GM12878 (cell line): ENCODE measurements at regions not wholly inside any gene's neighbourhood (a gene's known extent, or its start where the extent isn't known, plus 50 kb on each side); places are given as distances from the start of the nearest gene placed in this dataset.

ENCODE experiments used
- ATAC-seq: fragments of 200-7000 bp; cut with Tn5 transposase; 3 replicates; pipeline ENCODE4 v1.9.1; 2020; ENCODE audit warnings: mild to moderate bottlenecking, moderate library complexity
- BruUV-seq: library from RNA; stranded (reverse); fragments of 400-500 nt; replicated peaks from 2 replicates; lab custom pipeline; 2021; lab: Mats Ljungman, UMichigan
- CTCF ChIA-PET: fragments of 300-600 bp; sonication (Branson Sonifier 250); formaldehyde crosslinking; extraction: SDS; loops from one replicate; lab custom pipeline; 2021; ENCODE audit warnings: inconsistent platforms; lab: Yijun Ruan, JAX
- POLR2A ChIA-PET: fragments of 350-600 bp; formaldehyde crosslinking; extraction: SDS; loops from one replicate; lab custom pipeline; 2021; ENCODE audit warnings: inconsistent platforms; lab: Charles Lee
- RAD21 ChIA-PET: fragments of 300-600 bp; sonication (Branson Sonifier 250); formaldehyde crosslinking; loops from one replicate; lab custom pipeline; 2023; ENCODE audit warnings: antibody characterized with exemption; ENCODE audit not compliant: unreplicated experiment; lab: Charles Lee
- SMC1A ChIA-PET: fragments of 300-600 bp; sonication (Branson Sonifier 250); formaldehyde crosslinking; loops from one replicate; lab custom pipeline; 2023; ENCODE audit not compliant: unreplicated experiment, uncharacterized antibody; lab: Charles Lee
- DNase-seq: peaks from one replicate; pipeline ENCODE4 v3.0.0-alpha.2; 2011; ENCODE audit warnings: low read depth, low spot score
- FAIRE-seq: peaks from 3 replicates; lab custom pipeline; 2011; peaks lifted over from hg19 to GRCh38; lab: Jason Lieb, UNC
- H2AFZ ChIP-seq: 2 replicates; pipeline ENCODE4 v1.6.0; 2011; ENCODE audit warnings: low read depth, low read length, control low read depth; ENCODE audit not compliant: control insufficient read depth
- H3K27ac ChIP-seq: 2 replicates; pipeline ENCODE4 v1.5.1; 2011; ENCODE audit warnings: control low read depth; ENCODE audit not compliant: control insufficient read depth, insufficient read depth
- H3K27me3 ChIP-seq, 2 experiments: replicated peaks in 1 of 2; 2 replicates each; pipeline versions ENCODE4 v1.6.0 to v1.6.1; 2011; ENCODE audit warnings: low read length in 1 of 2; ENCODE audit not compliant: control insufficient read depth in 2 of 2, insufficient read depth in 2 of 2
- H3K36me3 ChIP-seq, 2 experiments: 2 replicates each; pipeline ENCODE4 v1.5.1; 2011; ENCODE audit warnings: low read length in 1 of 2; ENCODE audit not compliant: control insufficient read depth in 2 of 2, insufficient read depth in 2 of 2
- H3K4me1 ChIP-seq: 2 replicates; pipeline ENCODE4 v1.6.1; 2011; ENCODE audit warnings: mild to moderate bottlenecking, low read length, moderate library complexity, mixed read lengths; ENCODE audit not compliant: control insufficient read depth, insufficient read depth
- H3K4me2 ChIP-seq: 2 replicates; pipeline ENCODE4 v1.6.0; 2011; ENCODE audit warnings: control low read depth; ENCODE audit not compliant: control insufficient read depth, insufficient read depth
- H3K4me3 ChIP-seq: fragments of 200-600 bp; sonication (generic); 2 replicates; pipeline ENCODE4 v1.5.1; 2016
- H3K79me2 ChIP-seq: 2 replicates; pipeline ENCODE4 v1.6.0; 2011; ENCODE audit warnings: low read length; ENCODE audit not compliant: control insufficient read depth, insufficient read depth
- H3K9ac ChIP-seq: 2 replicates; pipeline ENCODE4 v1.8.0; 2011; ENCODE audit warnings: low read length, control low read depth, mixed read lengths; ENCODE audit not compliant: control insufficient read depth, insufficient read depth
- H3K9me3 ChIP-seq: replicated peaks from 3 replicates; pipeline ENCODE4 v1.5.1; 2011; ENCODE audit warnings: mild to moderate bottlenecking, low read length; ENCODE audit not compliant: control insufficient read depth, insufficient read depth
- H4K20me1 ChIP-seq: 2 replicates; pipeline ENCODE4 v1.6.0; 2011; ENCODE audit not compliant: control insufficient read depth, insufficient read depth
- IKZF1 ChIP-seq: fragments of 450-650 bp; conservative IDR thresholded peaks from 2 replicates; pipeline ENCODE4 v1.6.1; 2017; ENCODE audit warnings: antibody characterized with exemption, mild to moderate bottlenecking
- JUNB ChIP-seq: IDR thresholded peaks from 2 replicates; pipeline ENCODE4 v1.6.1; 2016; ENCODE audit warnings: antibody characterized with exemption, mild to moderate bottlenecking
- KDM1A ChIP-seq: fragments of 200-600 bp; sonication (generic); IDR thresholded peaks from 2 replicates; pipeline ENCODE4 v1.6.1; 2016; ENCODE audit warnings: borderline replicate concordance
- LARP7 ChIP-seq: fragments of 450-650 bp; IDR thresholded peaks from 2 replicates; pipeline ENCODE4 v1.6.1; 2017; ENCODE audit warnings: mild to moderate bottlenecking
- MYC ChIP-seq: IDR thresholded peaks from 2 replicates; pipeline ENCODE4 v1.6.1; 2011; ENCODE audit warnings: mild to moderate bottlenecking, low read length, moderate library complexity, inconsistent platforms; ENCODE audit not compliant: insufficient read depth, insufficient replicate concordance, insufficient read length, severe bottlenecking
- NFYA ChIP-seq: IDR thresholded peaks from 2 replicates; pipeline ENCODE4 v1.6.1; 2011; ENCODE audit warnings: low read depth, mild to moderate bottlenecking, low read length, improper control_type of control experiment, borderline replicate concordance
- POLR2A ChIP-seq: IDR thresholded peaks from 2 replicates; pipeline ENCODE4 v1.6.1; 2011; ENCODE audit warnings: low read depth, mild to moderate bottlenecking, low read length
- SKIL ChIP-seq: fragments of 450-650 bp; IDR thresholded peaks from 2 replicates; pipeline ENCODE4 v1.6.1; 2017; ENCODE audit warnings: mild to moderate bottlenecking, low read depth, inconsistent platforms; ENCODE audit not compliant: poor library complexity, severe bottlenecking
- SP1 ChIP-seq: IDR thresholded peaks from one replicate; pipeline ENCODE4 v1.6.1; 2011; ENCODE audit warnings: low read depth, low read length
- SPI1 ChIP-seq: IDR thresholded peaks from 2 replicates; pipeline ENCODE4 v1.6.1; 2011; ENCODE audit warnings: low read depth, mild to moderate bottlenecking, low read length, moderate library complexity, borderline replicate concordance; ENCODE audit not compliant: insufficient read depth
- SRF ChIP-seq, 2 experiments: IDR thresholded peaks; 2 replicates each; pipeline ENCODE4 v1.6.1; 2011; ENCODE audit warnings: low read depth in 2 of 2, low read length in 2 of 2, mild to moderate bottlenecking in 1 of 2, moderate library complexity in 1 of 2
- ZNF384 ChIP-seq: IDR thresholded peaks from 2 replicates; pipeline ENCODE4 v1.6.1; 2012; ENCODE audit warnings: low read depth, mild to moderate bottlenecking, low read length, improper control_type of control experiment, borderline replicate concordance
- WGBS: methylation state at CpG from one replicate; pipeline ENCODE4 v1.1.6; 2016; ENCODE audit warnings: low lambda C conversion rate; ENCODE audit not compliant: insufficient replicate concordance, insufficient coverage; ENCODE audit errors: missing lambda C conversion rate; 5-methylcytosine and 5-hydroxymethylcytosine counted together
- in situ Hi-C: fragments of 300-500 bp; cut with MboI; formaldehyde crosslinking; loops from 9 replicates; pipeline ENCODE4 v1.14.3; 2018; ENCODE audit warnings: mixed read lengths
- intact Hi-C: fragments of 100-400 bp; cut with micrococcal nuclease; formaldehyde crosslinking; loops from one replicate; pipeline ENCODE4 v1.14.2; 2022; ENCODE audit not compliant: unreplicated experiment
- TF ChIP-seq, protein P1 (sequence below): fragments of 450-650 bp; IDR thresholded peaks from 2 replicates; pipeline ENCODE4 v1.6.1; 2017; ENCODE audit warnings: antibody characterized with exemption, mild to moderate bottlenecking, moderate library complexity
- TF ChIP-seq, protein P2 (sequence below): fragments of 450-650 bp; formaldehyde crosslinking; IDR thresholded peaks from 2 replicates; pipeline ENCODE4 v1.4.0; 2022; ENCODE audit warnings: mild to moderate bottlenecking, moderate library complexity

DNA sequence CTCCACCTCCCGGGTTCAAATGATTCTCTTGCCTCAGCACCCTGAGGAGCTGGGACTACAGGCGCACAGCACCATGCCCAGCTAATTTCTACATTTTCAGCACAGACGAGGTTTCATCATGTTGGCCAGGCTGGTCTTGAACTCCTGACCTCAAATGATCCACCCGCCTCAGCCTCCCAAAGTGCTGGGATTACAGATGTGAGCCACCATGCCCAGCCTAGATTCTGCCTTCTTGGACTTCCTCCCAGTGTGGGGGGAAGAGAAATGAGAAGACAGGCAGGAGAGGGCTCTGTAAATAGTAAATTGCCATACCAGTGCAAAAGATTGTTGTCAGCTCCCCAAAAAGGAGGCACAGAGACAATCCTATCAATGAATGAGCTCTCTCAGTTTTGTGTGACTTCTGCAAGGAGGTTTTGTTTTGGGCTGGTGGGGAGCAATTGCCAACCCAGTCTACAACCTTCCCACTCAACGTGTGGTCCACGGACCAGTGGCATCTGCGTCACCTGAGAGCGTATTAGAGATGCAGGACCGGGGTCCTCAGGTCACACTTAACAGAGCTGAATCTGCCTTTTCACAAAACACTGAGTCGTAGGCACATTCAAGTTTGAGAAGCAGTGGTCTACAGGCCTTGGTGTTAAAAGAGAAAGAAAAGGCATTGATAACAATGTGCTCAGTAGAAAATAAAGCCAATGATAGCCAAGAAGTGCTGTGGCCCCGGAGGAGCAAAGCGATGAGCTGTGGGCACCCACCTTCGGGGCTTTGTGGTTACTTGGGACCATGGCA lies 78.1 kb downstream of the MYCN start:
- intact Hi-C loops: no loop called here
- Histone ChIP-seq H3K4me2 (no peak overlapping the region), H3K4me1 (no peaks in the 10 kb centered on the region), H3K36me3 (no peaks in the 10 kb centered on the region), H3K4me3 (no peak overlapping the region), H3K27me3 (no peaks in the 10 kb centered on the region; a peak in 1 of 4 replicates), H3K27ac (no peak overlapping the region), H3K9ac (no peak overlapping the region), H3K9me3 (no peaks in the 10 kb centered on the region), H4K20me1 (no peaks in the 10 kb centered on the region), H2AFZ (no peak overlapping the region), H3K79me2 (no peaks in the 10 kb centered on the region)
- ChIA-PET POLR2A (no interaction called here), CTCF (no interaction called here), RAD21 (no interaction called here), SMC1A (interaction anchor here (0.6 kb wide), 1 partner anchor 36 kb away, joined by 3 read pairs; no protein-coding TSS in a partner anchor)
- FAIRE-seq (no peak), ATAC-seq (no peak), DNase-seq (no peak)
- 41% methylated on average over 13 of the region's 13 CpGs for WGBS
- no TSS peak for BruUV-seq
- in situ Hi-C loops: no loop called here
- TF ChIP-seq SP1: no peak
- no peak for TF ChIP-seq POLR2A
- TF ChIP-seq MYC: no peak
- TF ChIP-seq SPI1: no peak
- TF ChIP-seq, protein P1, sequence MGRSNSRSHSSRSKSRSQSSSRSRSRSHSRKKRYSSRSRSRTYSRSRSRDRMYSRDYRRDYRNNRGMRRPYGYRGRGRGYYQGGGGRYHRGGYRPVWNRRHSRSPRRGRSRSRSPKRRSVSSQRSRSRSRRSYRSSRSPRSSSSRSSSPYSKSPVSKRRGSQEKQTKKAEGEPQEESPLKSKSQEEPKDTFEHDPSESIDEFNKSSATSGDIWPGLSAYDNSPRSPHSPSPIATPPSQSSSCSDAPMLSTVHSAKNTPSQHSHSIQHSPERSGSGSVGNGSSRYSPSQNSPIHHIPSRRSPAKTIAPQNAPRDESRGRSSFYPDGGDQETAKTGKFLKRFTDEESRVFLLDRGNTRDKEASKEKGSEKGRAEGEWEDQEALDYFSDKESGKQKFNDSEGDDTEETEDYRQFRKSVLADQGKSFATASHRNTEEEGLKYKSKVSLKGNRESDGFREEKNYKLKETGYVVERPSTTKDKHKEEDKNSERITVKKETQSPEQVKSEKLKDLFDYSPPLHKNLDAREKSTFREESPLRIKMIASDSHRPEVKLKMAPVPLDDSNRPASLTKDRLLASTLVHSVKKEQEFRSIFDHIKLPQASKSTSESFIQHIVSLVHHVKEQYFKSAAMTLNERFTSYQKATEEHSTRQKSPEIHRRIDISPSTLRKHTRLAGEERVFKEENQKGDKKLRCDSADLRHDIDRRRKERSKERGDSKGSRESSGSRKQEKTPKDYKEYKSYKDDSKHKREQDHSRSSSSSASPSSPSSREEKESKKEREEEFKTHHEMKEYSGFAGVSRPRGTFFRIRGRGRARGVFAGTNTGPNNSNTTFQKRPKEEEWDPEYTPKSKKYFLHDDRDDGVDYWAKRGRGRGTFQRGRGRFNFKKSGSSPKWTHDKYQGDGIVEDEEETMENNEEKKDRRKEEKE: no peak
- TF ChIP-seq SKIL: no peak
- TF ChIP-seq KDM1A: no peak
- TF ChIP-seq ZNF384: no peak
- TF ChIP-seq, protein P2, sequence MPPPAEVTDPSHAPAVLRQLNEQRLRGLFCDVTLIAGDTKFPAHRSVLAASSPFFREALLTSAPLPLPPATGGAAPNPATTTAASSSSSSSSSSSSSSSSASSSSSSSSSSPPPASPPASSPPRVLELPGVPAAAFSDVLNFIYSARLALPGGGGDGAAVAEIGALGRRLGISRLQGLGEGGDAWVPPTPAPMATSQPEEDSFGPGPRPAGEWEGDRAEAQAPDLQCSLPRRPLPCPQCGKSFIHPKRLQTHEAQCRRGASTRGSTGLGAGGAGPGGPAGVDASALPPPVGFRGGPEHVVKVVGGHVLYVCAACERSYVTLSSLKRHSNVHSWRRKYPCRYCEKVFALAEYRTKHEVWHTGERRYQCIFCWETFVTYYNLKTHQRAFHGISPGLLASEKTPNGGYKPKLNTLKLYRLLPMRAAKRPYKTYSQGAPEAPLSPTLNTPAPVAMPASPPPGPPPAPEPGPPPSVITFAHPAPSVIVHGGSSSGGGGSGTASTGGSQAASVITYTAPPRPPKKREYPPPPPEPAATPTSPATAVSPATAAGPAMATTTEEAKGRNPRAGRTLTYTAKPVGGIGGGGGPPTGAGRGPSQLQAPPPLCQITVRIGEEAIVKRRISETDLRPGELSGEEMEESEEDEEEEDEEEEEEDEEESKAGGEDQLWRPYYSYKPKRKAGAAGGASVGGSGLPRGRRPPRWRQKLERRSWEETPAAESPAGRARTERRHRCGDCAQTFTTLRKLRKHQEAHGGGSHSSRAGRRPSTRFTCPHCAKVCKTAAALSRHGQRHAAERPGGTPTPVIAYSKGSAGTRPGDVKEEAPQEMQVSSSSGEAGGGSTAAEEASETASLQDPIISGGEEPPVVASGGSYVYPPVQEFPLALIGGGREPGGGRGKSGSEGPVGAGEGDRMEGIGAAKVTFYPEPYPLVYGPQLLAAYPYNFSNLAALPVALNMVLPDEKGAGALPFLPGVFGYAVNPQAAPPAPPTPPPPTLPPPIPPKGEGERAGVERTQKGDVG (CRISPR knock-in tag): no peak
- no peak for TF ChIP-seq NFYA
- no peak for TF ChIP-seq SRF (IDR thresholded peaks at IDR 0.05; ENCODE audit: low read depth in 2 of 2, low read length in 2 of 2)
- TF ChIP-seq JUNB: no peak
- TF ChIP-seq IKZF1: no peak
- TF ChIP-seq LARP7: no peak
